Activated CD4-positive, CD25-positive, alpha-beta regulatory T cell treated with anti-CD3 and anti-CD28 coated beads, Interleukin-2, amount 50 U/mL, for 72 hours (primary cell): ENCODE measurements at regions not wholly inside any gene's neighbourhood (a gene's known extent, or its start where the extent isn't known, plus 50 kb on each side); places are given as distances from the start of the nearest gene placed in this dataset.
"Not testable (repeated sequence)": the region's sequence is repeated elsewhere in the genome, so short reads cannot be mapped to it uniquely, and the experiment has no call there.

Source experiments
- DNase-seq: peaks from one replicate; pipeline ENCODE4 v3.0.0; 2021

DNA sequence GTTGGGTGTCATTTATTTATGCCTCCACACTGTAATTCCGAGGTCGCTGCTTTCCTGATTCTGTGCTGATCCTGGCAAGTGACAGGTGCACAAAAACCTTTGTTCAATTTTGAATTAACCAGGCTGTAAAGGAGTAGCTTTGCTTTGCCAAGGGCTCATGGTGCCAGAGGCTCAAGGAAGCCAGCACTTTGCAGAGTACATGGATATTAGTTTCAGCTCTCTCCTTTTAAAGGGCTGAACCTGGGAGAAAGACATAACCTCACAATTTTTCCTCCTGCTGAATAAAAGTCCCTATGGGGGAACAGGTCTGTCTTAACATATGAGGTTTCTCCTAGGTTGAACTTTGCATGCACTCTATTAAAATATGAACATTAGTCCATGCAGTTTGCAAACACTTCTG is 227.6 kb upstream of the WSB1 start:
- no peak for DNase-seq

DNA sequence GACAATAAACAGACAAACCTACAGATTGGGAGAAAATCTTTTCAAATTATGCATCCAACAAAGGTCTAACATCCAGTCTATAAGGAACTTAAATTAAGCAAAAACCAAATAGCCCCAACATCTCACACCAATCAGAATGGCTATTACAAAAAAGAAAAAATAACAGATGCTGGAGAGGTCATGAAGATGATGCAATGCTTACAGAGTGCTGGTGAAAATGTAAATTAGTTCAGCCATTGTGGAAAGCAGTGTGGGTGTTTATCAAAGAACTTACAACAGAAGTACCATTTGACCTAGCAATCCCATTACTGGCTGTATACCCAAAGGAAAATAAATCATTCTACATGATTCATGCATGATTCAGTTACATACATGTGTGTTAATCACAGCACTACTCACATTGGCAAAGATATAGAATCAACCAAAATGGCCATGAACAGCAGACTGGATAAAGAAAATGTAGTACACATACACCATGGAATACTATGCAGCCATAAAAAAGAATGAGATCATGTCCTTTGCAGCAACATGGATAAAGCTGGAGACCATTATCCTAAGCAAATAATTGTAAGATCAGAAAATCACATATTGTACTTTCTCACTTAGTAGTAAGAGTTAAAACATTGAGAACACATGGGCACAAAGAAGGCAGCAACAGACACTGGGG is 223.9 kb upstream of the WSB1 start:
- DNase-seq = no peak

- DNase-seq = no peak
Measured at GRCh38 chr17:27070836-27071235, 223.1 kb upstream of the WSB1 start.

DNA sequence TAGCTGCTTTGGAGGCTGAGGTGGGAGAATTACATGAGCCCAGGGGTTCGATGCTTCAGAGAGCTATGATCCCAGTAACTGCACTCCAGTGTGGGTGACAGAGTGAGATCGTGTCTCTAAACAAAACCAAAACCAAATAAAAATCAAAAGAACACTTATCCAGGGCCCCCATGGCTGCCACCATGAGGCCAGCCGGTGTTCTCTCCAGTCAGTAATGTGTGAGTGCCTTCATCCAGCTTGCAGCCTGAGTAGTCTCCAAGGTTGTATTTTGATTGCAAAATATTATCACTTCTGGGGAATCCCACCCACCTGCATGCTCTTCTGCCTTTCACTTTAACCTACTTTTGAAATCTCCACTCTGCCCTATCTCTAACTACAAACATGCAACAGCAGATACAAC is 221.0 kb upstream of the WSB1 start:
- no peak for DNase-seq

GRCh38 chr17:27076814-27077213 is 217.1 kb upstream of the WSB1 start:
- DNase-seq = no peak

DNA sequence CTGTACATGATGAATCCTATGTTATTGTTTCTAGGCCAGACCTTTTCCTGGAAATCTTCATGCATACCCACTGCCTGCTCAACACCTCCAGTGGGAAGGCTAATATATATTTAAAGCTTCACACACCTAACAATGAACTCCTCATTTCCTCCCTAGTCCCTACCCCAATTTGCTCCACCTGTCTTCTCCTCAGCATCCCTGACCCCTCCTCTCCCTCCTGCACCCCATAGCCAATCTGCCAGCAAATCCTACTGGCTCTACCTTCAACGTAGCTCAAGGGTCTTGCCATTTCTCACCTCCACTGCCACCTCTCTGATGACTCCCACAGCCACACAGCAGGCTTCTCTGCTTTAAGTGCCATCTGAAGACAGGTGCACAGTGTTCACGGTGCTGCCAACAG is 215.6 kb upstream of the WSB1 start:
- no peak for DNase-seq

- DNase-seq = no peak
Measured at GRCh38 chr17:27079660-27080059, 214.3 kb upstream of the WSB1 start.

DNA sequence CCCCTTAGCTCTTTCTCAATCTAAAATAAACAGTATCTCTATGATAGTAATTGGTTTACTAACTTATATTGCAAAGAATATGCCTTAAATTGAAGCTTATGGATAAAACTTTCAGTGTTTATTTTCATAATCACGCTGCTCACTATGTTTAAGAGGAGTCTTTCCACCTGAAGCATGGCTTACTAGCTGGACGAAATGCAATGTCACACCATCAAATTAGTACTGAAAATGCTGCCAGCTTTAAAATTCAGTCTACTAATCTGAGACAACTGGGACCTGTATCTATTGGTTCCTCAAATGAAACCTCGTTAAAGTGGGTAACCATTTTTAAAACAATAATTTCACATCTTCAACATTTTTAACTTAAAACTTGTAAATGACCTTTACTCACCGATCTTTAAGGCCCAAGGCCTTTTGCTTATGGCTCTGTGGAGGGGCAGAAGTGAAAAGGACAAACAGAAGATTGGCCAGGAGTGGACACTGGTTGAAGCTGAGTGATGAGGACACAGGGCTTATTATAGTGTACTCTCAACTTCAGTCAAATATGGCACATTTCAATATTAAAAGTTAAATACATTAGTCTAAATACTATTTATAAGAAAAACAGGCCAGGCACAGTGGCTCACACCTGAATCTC is 212.8 kb upstream of the WSB1 start:
- no peak for DNase-seq

DNA sequence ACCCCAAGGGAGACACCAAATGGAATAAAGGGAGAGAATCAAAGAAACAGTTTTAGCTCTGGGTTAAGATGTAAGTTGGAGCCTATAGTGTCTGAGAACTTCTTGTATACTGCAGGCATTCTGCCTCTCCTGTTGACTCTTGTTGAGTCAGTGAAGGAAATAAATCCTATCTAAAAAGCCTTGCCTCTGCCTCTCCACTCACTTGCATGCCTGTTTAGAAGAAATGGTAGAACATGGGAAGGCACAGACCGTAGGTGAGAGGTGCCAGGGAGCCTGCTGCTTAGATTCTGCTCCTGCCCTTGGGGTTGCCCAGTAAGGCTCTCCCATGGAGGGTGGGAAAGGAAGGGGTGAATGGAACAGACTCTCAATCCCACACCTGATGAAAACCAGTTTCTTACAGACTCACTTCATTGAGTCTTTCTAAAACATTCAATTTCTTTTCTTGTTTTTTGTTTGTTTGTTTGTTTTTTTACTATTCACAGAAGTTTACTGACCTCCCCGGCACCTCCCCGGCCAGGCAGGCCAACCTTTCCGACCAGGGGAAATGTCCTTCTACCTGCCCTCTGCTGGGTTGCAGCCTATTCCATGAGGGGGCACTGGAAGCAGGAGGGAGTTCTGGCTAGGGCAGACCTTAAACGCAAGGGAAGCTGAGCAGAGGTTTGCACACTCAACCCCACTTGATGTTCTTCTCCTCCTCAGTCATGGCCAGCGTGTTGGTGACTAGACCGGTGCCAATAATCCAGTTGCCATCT is 211.7 kb upstream of the WSB1 start:
- no peak for DNase-seq

DNA sequence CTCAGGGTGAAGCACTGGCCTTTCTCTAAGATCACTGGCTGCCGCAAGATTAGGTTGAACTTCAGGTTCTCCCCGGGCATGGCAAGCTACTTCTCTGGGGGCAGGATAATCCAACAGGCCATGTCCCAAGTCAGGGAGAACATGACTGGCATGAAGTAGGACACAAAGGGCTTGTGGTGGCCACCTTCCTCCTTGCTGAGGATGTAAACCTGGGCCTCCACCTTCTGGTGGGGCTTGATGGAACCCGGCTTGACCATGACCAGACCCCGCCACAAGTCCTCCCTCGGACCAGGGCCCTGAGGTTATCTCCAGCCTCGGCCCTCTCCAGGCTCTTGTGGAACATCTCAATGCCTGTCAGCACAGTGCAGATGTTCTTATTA is 211.1 kb upstream of the WSB1 start:
- no peak for DNase-seq

DNA sequence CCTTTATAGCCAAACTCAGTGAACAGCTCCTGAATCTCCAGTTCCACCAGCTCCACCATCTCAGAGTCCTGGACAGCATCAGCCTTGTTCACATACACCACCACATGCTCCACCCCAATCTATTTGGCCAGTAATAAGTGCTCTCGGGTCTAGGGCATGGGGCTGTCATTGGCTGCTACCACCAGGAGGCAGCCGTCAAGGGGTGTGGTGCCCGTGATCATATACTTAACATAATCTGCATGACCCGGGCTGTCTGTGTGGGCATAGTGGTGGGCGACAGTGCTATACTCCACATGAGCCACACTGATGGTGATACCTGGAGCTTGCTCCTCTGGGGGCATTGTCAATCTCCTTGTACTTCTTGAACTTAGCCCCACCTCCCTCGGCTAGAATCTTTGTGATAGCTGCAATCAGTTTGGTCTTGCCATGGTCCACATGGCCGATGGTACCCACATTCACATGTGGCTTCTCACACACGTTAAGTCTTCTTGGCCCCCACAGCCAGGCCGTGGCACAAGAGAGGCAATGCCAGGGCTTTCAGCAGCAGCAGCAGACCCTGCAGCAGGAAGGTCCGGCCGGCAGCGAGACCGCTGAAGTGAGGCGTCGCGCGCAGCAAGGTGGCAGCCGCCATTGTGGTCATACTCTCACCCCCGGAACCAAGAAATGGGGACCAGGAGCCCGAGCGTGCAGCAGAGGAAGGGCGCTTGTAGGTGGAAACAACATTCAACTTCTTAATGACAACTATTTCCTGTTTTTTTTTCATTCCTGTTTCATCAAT is 210.3 kb upstream of the WSB1 start:
- no peak for DNase-seq

DNA sequence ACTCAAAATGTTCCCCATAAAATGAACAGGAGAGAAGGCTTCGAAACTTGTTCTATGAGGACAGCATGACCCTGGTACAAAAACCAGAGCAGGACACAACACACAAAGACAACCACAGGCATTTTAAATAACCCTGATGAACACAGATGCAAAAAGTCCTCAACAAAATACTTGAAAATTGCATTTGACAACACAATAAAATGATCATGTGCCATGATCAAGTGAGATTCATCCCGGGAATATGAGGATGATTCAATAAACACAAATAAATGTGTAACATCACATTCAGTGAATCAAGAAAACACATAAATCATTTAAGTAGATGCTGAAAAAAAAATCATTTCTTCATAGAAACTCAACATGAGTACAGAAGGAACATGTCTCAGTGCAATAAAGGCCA is 208.4 kb upstream of the WSB1 start:
- DNase-seq = no peak

- DNase-seq = no peak
Measured at GRCh38 chr17:27086526-27086925, 207.4 kb upstream of the WSB1 start.

- DNase-seq = no peak
Measured at GRCh38 chr17:27087935-27088766, 205.8 kb upstream of the WSB1 start.

DNA sequence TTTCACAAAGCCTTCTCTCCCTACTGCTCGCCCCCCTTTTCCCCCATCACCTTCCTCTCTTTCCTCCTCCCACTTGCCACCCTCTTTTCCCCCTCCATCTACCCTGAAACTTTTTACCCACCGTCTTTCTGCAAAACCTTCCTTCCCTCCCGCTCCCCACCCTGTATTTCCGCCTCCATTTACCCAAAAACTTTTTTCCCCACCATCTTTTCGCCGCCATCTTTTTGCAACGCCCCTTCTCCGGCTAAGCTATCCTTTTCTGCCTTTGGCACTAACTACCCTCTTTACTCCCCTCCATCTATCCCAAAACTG is 205.2 kb upstream of the WSB1 start:
- no peak for DNase-seq

DNA sequence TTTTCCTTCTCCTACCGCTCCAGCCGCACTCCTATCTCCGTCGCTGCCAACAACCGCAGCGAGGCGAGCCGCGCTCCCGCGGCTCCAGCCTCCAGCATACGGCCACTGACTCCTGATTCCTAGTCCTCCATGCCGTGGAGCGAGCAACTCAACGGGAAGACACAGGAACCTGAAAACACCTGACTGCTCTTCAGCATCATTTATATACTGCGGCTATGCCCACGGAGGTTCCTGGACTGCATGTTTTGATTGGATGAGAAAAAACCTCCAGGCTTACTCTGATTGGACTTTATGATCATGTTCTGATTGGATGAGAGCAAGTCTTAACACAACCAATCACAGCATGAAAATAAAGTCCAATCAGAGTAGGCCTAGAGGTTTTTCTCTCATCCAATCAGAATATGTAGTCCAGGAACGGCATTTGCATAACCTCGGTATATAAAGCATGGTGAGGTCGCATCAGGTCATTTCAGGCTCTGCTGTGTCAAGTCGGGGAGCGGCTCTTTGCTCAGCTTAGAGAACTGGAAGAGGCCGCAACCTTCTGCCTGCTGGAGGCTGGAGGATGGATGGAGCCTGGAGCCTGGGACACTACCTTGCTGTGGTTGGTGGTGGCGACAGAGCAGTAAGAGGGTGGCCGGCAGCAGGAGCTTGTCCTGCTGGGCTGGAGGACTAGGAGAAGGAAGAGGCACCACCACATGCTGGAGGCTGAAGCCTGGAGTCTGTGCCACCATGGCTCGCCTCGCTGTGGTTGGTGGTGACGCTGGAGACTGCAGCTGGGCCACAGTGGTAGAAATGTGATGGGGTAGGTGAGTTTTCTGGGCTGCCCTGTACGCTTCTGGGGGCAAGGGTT is 204.6 kb upstream of the WSB1 start:
- DNase-seq = not testable (repeated sequence)

DNA sequence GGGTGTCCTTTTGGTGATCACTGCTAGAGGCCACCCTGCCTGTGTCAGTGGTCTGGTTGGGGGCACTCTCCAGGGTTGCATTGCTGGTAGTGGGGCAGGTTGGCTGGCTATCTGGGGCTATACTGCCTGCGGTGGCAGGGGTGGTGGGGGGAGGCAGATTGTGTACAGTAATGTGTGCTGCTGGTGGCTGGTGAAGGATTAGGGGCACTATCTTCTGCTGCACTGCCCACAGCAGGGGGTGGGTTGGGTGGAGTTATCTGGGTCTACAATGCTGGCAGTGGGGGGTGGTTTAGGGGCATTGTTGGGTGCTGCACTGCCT is 204.0 kb upstream of the WSB1 start:
- no peak for DNase-seq

- not testable (repeated sequence) for DNase-seq
Measured at GRCh38 chr17:27090450-27091042, 203.4 kb upstream of the WSB1 start.

- no peak for DNase-seq
Measured at GRCh38 chr17:27091043-27091497, 202.8 kb upstream of the WSB1 start.

DNA sequence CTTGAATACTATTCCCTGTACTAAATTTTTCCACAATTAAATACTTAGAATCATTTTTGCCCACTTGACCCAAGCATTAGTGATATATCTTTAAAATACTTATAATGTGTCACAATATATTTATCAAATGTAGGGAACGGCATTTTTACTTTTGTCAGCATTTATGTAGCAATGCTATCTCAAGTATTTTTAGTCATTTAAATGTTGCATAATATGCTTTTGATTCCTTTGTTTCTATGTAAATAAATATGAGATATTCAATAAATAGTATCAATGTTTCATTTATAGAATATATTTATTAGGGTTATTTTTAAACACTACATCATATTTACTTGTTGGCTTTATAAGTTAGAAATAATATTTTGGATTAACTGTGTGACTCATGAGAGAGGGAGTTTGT is 199.7 kb upstream of the WSB1 start:
- DNase-seq = not testable (repeated sequence)

DNA sequence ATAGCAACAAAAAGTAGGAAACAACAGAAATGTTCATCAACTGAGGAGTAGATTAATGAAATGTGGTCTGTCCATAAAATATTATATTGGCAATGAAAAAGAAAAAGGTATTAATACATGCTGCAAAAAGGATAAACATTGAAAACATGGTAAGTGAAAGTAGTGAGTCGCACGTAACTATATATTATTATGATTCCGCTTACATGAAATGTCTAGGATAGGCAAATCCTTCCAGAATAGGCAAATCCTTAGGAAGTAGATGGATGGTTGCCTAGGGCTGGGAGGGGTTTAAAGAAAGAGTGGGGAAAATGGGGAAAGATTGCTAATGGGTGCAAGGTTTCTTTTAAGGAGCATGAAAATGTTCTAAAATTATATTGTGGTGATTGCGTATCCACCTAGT is 198.1 kb upstream of the WSB1 start:
- not testable (repeated sequence) for DNase-seq
